HEK293 (cell line): ENCODE measurements at regions not wholly inside any gene's neighbourhood (a gene's known extent, or its start where the extent isn't known, plus 50 kb on each side); places are given as distances from the start of the nearest gene placed in this dataset.

Source experiments
- CTCF ChIA-PET: fragments of 350-600 bp; formaldehyde crosslinking; extraction: SDS; loops from one replicate; lab custom pipeline; 2021; ENCODE audit warnings: antibody characterized with exemption; lab: Yijun Ruan, JAX
- POLR2A ChIA-PET: fragments of 300-600 bp; formaldehyde crosslinking; extraction: SDS; loops from one replicate; lab custom pipeline; 2020; ENCODE audit warnings: antibody characterized with exemption, inconsistent platforms; lab: Yijun Ruan, JAX
- H3K27ac ChIP-seq: fragments of 200-500 bp; sonication (Bioruptor generic); 2 replicates; pipeline ENCODE4 v1.5.1; 2014; ENCODE audit warnings: low read depth, low read length, control low read depth, inconsistent platforms; ENCODE audit errors: extremely low read depth
- H3K36me3 ChIP-seq, 2 experiments: fragments of 200-500 bp in 1 of 2; sonication (Bioruptor generic) in 1 of 2; 1 replicate in 1 of 2; 2 replicates in 1 of 2; pipeline ENCODE4 v1.5.1; 2014 to 2017; ENCODE audit warnings: inconsistent platforms in 2 of 2, low read length in 2 of 2; ENCODE audit not compliant: control insufficient read depth in 2 of 2, insufficient read depth in 1 of 2
- H3K4me1 ChIP-seq: fragments of 200-500 bp; sonication (Bioruptor generic); 2 replicates; pipeline ENCODE4 v1.5.1; 2014; ENCODE audit warnings: mild to moderate bottlenecking, low read length, inconsistent platforms; ENCODE audit not compliant: control insufficient read depth, insufficient read depth
- H3K4me3 ChIP-seq: 2 replicates; pipeline ENCODE4 v1.5.1; 2011; ENCODE audit warnings: low read depth, mild to moderate bottlenecking, control low read depth, low read length, moderate library complexity
- H3K9me3 ChIP-seq: fragments of 200-500 bp; sonication (Bioruptor generic); 2 replicates; pipeline ENCODE4 v1.5.1; 2014; ENCODE audit warnings: low read depth, low read length, inconsistent platforms; ENCODE audit not compliant: control insufficient read depth, insufficient read depth
- BCL11A ChIP-seq: fragments of 450-650 bp; formaldehyde crosslinking; IDR thresholded peaks from 2 replicates; pipeline ENCODE4 v1.5.1; 2016; ENCODE audit warnings: low read depth, missing biosample characterization, missing genetic modification characterization
- OVOL3 ChIP-seq: fragments of 450-650 bp; formaldehyde crosslinking; IDR thresholded peaks from 2 replicates; pipeline ENCODE4 v1.5.1; 2016; ENCODE audit warnings: missing biosample characterization, missing genetic modification characterization
- ZNF10 ChIP-seq: fragments of 450-650 bp; formaldehyde crosslinking; IDR thresholded peaks from 2 replicates; pipeline ENCODE4 v1.5.1; 2017; ENCODE audit warnings: missing biosample characterization, missing genetic modification characterization
- ZNF146 ChIP-seq: fragments of 450-650 bp; formaldehyde crosslinking; IDR thresholded peaks from 2 replicates; pipeline ENCODE4 v1.5.1; 2016; ENCODE audit warnings: missing biosample characterization, missing genetic modification characterization
- ZNF184 ChIP-seq: fragments of 450-650 bp; IDR thresholded peaks from 2 replicates; pipeline ENCODE4 v1.5.1; 2018; ENCODE audit warnings: missing biosample characterization, mild to moderate bottlenecking, missing genetic modification characterization
- ZNF2 ChIP-seq: fragments of 450-650 bp; formaldehyde crosslinking; IDR thresholded peaks from 2 replicates; pipeline ENCODE4 v1.5.1; 2016; ENCODE audit warnings: missing biosample characterization, missing genetic modification characterization
- ZNF211 ChIP-seq: fragments of 450-650 bp; formaldehyde crosslinking; IDR thresholded peaks from 2 replicates; pipeline ENCODE4 v1.5.1; 2016; ENCODE audit warnings: low read depth, missing biosample characterization, missing genetic modification characterization
- ZNF311 ChIP-seq: fragments of 450-650 bp; formaldehyde crosslinking; IDR thresholded peaks from 2 replicates; pipeline ENCODE4 v1.5.1; 2017; ENCODE audit warnings: missing biosample characterization, missing genetic modification characterization, borderline replicate concordance
- ZNF354C ChIP-seq: fragments of 450-650 bp; formaldehyde crosslinking; IDR thresholded peaks from 2 replicates; pipeline ENCODE4 v1.5.1; 2016; ENCODE audit warnings: missing biosample characterization, missing genetic modification characterization, low read depth, borderline replicate concordance
- ZNF416 ChIP-seq: fragments of 450-650 bp; formaldehyde crosslinking; IDR thresholded peaks from 2 replicates; pipeline ENCODE4 v1.5.1; 2016; ENCODE audit warnings: missing biosample characterization, missing genetic modification characterization
- ZNF426 ChIP-seq: fragments of 450-650 bp; formaldehyde crosslinking; IDR thresholded peaks from 2 replicates; pipeline ENCODE4 v1.5.1; 2017; ENCODE audit warnings: missing biosample characterization, missing genetic modification characterization, mild to moderate bottlenecking, inconsistent platforms, moderate library complexity
- ZNF621 ChIP-seq: fragments of 450-650 bp; formaldehyde crosslinking; IDR thresholded peaks from 2 replicates; pipeline ENCODE4 v1.5.1; 2017; ENCODE audit warnings: missing biosample characterization, missing genetic modification characterization
- ZNF626 ChIP-seq: fragments of 450-650 bp; sonication (Bioruptor Pico); formaldehyde crosslinking; IDR thresholded peaks from 2 replicates; pipeline ENCODE4 v1.5.1; 2018; ENCODE audit warnings: missing biosample characterization, missing genetic modification characterization, inconsistent platforms
- ZNF664 ChIP-seq: fragments of 450-650 bp; formaldehyde crosslinking; IDR thresholded peaks from 2 replicates; pipeline ENCODE4 v1.5.1; 2016; ENCODE audit warnings: missing biosample characterization, missing genetic modification characterization
- ZSCAN23 ChIP-seq: fragments of 450-650 bp; formaldehyde crosslinking; IDR thresholded peaks from 2 replicates; pipeline ENCODE4 v1.5.1; 2016; ENCODE audit warnings: missing biosample characterization, missing genetic modification characterization
- TF ChIP-seq, protein P1 (sequence below): fragments of 450-650 bp; formaldehyde crosslinking; IDR thresholded peaks from 2 replicates; pipeline ENCODE4 v1.5.1; 2016; ENCODE audit warnings: missing biosample characterization, missing genetic modification characterization
- TF ChIP-seq, protein P2 (sequence below): fragments of 450-650 bp; formaldehyde crosslinking; IDR thresholded peaks from 2 replicates; pipeline ENCODE4 v1.5.1; 2016; ENCODE audit warnings: missing biosample characterization, missing genetic modification characterization
- TF ChIP-seq, protein P3 (sequence below): fragments of 450-650 bp; formaldehyde crosslinking; IDR thresholded peaks from 2 replicates; pipeline ENCODE4 v1.5.1; 2016; ENCODE audit warnings: missing biosample characterization, missing genetic modification characterization, borderline replicate concordance
- TF ChIP-seq, protein P4 (sequence below): fragments of 450-650 bp; formaldehyde crosslinking; IDR thresholded peaks from 2 replicates; pipeline ENCODE4 v1.5.1; 2016; ENCODE audit warnings: missing biosample characterization, missing genetic modification characterization
- TF ChIP-seq, protein P5 (sequence below): fragments of 450-650 bp; formaldehyde crosslinking; IDR thresholded peaks from 2 replicates; pipeline ENCODE4 v1.5.1; 2016; ENCODE audit warnings: missing biosample characterization, missing genetic modification characterization
- TF ChIP-seq, protein P6 (sequence below): fragments of 450-650 bp; formaldehyde crosslinking; IDR thresholded peaks from 2 replicates; pipeline ENCODE4 v1.5.1; 2017; ENCODE audit warnings: missing biosample characterization, missing genetic modification characterization

DNA sequence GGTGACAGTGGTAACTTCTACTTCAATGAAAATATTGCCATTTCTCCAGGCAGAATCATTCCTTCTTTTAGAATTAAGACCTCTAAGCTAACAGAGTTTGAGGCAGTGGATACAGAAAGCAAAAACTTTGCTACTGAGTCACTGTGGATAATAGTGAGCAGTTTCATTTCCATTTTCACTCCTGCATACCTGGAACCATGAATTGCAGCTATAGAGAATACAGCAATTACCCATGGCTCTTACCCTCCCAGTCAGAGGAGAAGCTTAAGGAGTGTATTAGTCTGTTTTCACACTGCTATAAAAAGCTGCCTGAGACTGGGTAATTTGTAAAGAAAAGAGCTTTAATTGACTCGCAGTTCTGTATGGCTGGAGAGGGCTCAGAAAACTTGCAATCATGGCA is 531.4 kb upstream of the CNTNAP5 start (continued):
- TF ChIP-seq, protein P1, sequence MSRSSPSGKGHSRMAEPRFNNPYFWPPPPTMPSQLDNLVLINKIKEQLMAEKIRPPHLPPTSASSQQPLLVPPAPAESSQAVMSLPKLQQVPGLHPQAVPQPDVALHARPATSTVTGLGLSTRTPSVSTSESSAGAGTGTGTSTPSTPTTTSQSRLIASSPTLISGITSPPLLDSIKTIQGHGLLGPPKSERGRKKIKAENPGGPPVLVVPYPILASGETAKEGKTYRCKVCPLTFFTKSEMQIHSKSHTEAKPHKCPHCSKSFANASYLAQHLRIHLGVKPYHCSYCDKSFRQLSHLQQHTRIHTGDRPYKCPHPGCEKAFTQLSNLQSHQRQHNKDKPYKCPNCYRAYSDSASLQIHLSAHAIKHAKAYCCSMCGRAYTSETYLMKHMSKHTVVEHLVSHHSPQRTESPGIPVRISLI = no peak
- TF ChIP-seq ZNF626 (tag by site-specific recombination) = no peak
- TF ChIP-seq BCL11A (tag by site-specific recombination) = no peak
- TF ChIP-seq ZNF311 (tag by site-specific recombination) = no peak

DNA sequence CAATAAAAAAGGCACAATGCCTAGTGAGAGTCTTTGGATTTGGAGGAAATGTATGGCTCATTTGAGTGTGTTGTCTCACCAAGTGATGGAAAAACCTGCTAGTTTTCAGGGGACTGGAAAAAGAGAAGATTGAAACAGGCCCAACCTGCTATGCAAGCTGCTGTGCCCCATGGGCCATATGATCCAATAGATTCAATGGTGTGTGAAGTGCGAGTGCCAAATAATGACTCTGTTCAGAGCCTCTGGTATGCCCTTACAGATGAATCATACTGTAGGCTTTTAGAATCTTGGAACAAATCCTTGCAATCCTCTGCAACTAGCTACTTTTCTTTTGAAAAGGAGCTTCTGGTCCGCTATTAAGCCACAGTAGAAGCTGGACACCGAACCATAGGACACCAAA is 529.8 kb upstream of the CNTNAP5 start:
- ChIA-PET POLR2A (no interaction called here), CTCF (no interaction called here)
- Histone ChIP-seq H3K9me3 (no peaks in the 10 kb centered on the region), H3K36me3 (no peaks in the 10 kb centered on the region), H3K27ac (no peak overlapping the region), H3K4me3 (no peak overlapping the region), H3K4me1 (no peaks in the 10 kb centered on the region)
- no peak for TF ChIP-seq ZNF664 (tag by site-specific recombination)
- TF ChIP-seq ZSCAN23 (tag by site-specific recombination) = no peak
- no peak for TF ChIP-seq OVOL3 (tag by site-specific recombination)
- no peak for TF ChIP-seq ZNF354C (tag by site-specific recombination)
- TF ChIP-seq, protein P2, sequence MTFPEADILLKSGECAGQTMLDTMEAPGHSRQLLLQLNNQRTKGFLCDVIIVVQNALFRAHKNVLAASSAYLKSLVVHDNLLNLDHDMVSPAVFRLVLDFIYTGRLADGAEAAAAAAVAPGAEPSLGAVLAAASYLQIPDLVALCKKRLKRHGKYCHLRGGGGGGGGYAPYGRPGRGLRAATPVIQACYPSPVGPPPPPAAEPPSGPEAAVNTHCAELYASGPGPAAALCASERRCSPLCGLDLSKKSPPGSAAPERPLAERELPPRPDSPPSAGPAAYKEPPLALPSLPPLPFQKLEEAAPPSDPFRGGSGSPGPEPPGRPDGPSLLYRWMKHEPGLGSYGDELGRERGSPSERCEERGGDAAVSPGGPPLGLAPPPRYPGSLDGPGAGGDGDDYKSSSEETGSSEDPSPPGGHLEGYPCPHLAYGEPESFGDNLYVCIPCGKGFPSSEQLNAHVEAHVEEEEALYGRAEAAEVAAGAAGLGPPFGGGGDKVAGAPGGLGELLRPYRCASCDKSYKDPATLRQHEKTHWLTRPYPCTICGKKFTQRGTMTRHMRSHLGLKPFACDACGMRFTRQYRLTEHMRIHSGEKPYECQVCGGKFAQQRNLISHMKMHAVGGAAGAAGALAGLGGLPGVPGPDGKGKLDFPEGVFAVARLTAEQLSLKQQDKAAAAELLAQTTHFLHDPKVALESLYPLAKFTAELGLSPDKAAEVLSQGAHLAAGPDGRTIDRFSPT (tag by site-specific recombination) = no peak
- TF ChIP-seq, protein P3, sequence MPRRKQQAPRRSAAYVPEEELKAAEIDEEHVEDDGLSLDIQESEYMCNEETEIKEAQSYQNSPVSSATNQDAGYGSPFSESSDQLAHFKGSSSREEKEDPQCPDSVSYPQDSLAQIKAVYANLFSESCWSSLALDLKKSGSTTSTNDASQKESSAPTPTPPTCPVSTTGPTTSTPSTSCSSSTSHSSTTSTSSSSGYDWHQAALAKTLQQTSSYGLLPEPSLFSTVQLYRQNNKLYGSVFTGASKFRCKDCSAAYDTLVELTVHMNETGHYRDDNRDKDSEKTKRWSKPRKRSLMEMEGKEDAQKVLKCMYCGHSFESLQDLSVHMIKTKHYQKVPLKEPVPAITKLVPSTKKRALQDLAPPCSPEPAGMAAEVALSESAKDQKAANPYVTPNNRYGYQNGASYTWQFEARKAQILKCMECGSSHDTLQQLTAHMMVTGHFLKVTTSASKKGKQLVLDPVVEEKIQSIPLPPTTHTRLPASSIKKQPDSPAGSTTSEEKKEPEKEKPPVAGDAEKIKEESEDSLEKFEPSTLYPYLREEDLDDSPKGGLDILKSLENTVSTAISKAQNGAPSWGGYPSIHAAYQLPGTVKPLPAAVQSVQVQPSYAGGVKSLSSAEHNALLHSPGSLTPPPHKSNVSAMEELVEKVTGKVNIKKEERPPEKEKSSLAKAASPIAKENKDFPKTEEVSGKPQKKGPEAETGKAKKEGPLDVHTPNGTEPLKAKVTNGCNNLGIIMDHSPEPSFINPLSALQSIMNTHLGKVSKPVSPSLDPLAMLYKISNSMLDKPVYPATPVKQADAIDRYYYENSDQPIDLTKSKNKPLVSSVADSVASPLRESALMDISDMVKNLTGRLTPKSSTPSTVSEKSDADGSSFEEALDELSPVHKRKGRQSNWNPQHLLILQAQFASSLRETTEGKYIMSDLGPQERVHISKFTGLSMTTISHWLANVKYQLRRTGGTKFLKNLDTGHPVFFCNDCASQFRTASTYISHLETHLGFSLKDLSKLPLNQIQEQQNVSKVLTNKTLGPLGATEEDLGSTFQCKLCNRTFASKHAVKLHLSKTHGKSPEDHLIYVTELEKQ (tag by site-specific recombination) = no peak
- TF ChIP-seq, protein P4, sequence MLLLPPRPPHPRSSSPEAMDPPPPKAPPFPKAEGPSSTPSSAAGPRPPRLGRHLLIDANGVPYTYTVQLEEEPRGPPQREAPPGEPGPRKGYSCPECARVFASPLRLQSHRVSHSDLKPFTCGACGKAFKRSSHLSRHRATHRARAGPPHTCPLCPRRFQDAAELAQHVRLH (tag by site-specific recombination) = no peak
- TF ChIP-seq ZNF2 (tag by site-specific recombination) = no peak
- no peak for TF ChIP-seq ZNF146 (tag by site-specific recombination)
- no peak for TF ChIP-seq ZNF426 (tag by site-specific recombination)
- no peak for TF ChIP-seq ZNF621
- TF ChIP-seq ZNF10 (tag by site-specific recombination) = no peak
- no peak for TF ChIP-seq ZNF211
- TF ChIP-seq ZNF184 = no peak
- TF ChIP-seq, protein P5, sequence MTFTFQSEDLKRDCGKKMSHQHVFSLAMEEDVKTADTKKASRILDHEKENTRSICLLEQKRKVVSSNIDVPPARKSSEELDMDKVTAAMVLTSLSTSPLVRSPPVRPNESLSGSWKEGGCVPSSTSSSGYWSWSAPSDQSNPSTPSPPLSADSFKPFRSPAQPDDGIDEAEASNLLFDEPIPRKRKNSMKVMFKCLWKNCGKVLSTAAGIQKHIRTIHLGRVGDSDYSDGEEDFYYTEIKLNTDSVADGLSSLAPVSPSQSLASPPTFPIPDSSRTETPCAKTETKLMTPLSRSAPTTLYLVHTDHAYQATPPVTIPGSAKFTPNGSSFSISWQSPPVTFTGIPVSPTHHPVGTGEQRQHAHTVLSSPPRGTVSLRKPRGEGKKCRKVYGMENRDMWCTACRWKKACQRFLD (tag by site-specific recombination) = no peak
- TF ChIP-seq, protein P6, sequence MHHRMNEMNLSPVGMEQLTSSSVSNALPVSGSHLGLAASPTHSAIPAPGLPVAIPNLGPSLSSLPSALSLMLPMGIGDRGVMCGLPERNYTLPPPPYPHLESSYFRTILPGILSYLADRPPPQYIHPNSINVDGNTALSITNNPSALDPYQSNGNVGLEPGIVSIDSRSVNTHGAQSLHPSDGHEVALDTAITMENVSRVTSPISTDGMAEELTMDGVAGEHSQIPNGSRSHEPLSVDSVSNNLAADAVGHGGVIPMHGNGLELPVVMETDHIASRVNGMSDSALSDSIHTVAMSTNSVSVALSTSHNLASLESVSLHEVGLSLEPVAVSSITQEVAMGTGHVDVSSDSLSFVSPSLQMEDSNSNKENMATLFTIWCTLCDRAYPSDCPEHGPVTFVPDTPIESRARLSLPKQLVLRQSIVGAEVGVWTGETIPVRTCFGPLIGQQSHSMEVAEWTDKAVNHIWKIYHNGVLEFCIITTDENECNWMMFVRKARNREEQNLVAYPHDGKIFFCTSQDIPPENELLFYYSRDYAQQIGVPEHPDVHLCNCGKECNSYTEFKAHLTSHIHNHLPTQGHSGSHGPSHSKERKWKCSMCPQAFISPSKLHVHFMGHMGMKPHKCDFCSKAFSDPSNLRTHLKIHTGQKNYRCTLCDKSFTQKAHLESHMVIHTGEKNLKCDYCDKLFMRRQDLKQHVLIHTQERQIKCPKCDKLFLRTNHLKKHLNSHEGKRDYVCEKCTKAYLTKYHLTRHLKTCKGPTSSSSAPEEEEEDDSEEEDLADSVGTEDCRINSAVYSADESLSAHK = no peak
- no peak for TF ChIP-seq ZNF416 (tag by site-specific recombination)
